ENCODE measurements at regions not wholly inside any gene's neighbourhood (a gene's known extent, or its start where the extent isn't known, plus 50 kb on each side); places are given as distances from the start of the nearest gene placed in this dataset.
"Not testable (repeated sequence)": the region's sequence is repeated elsewhere in the genome, so short reads cannot be mapped to it uniquely, and the experiment has no call there.

DNA sequence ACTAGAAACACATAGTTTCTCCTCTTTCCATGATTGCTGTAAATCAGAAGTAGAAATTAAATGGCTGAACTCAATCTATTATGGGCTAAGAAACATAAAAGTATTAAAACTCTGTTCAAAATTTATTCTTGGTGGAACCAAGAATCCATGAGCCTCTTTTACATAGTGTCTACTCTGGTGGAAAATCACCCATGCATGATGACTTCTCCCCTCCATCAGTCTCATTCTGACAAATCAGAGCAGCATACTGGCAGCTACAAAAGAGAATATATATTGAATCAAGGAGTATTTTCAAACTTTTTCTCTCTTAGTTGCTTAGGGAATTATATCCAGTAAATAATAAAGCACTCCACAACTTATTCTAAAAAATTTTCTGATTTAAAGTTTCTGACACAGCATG lies 536.9 kb upstream of the CCDC54 start:
- CTCF ChIA-PET = no interaction called here
- no peaks in the 10 kb centered on the region for H3K27me3 Mint-ChIP-seq
- ATAC-seq = no peak
- H3K36me3 Mint-ChIP-seq = no peaks in the 10 kb centered on the region
- no peak overlapping the region for H3K4me3 Mint-ChIP-seq
- no peaks in the 10 kb centered on the region for H3K4me1 Mint-ChIP-seq
- no peak overlapping the region for H3K27ac Mint-ChIP-seq
- DNase-seq = no peak
- no peaks in the 10 kb centered on the region for H3K9me3 Mint-ChIP-seq (ENCODE audit: low read depth)

DNA sequence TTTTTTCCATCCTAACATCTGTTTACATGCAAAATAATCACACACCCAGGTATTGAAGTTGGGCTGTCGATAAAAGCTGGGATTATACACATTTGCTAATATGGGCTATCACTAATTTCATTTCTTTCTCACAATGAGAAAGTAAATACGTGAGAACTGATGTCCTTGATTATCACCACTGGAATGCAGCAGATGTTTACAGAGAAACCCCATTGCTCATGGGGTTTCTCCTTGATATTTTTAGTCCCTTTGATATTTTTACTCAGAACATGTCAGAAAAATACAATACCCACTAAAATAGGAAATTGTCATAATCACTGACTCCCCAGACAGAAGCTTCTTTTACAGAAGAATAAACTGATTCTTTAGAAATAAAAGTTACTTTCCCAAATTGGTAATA lies 535.1 kb upstream of the CCDC54 start:
- H3K27ac Mint-ChIP-seq = no peak overlapping the region
- no peaks in the 10 kb centered on the region for H3K27me3 Mint-ChIP-seq
- H3K9me3 Mint-ChIP-seq (ENCODE audit: low read depth) = no peaks in the 10 kb centered on the region

GRCh38 chr3:106844638-106845037 lies 532.6 kb upstream of the CCDC54 start:
- CTCF ChIA-PET = no interaction called here
- ATAC-seq = no peak
- Mint-ChIP-seq H3K4me1 (no peaks in the 10 kb centered on the region), H3K27ac (no peak overlapping the region), H3K4me3 (no peak overlapping the region), H3K36me3 (no peaks in the 10 kb centered on the region), H3K9me3 (ENCODE audit: low read depth) (no peaks in the 10 kb centered on the region), H3K27me3 (no peaks in the 10 kb centered on the region)
- no peak for DNase-seq

More for the DNA sequence above, 535.1 kb upstream of the CCDC54 start:
- CTCF ChIA-PET = no interaction called here
- Mint-ChIP-seq H3K4me3 (no peak overlapping the region), H3K4me1 (no peaks in the 10 kb centered on the region), H3K36me3 (no peaks in the 10 kb centered on the region)
- DNase-seq (no peak), ATAC-seq (no peak)

DNA sequence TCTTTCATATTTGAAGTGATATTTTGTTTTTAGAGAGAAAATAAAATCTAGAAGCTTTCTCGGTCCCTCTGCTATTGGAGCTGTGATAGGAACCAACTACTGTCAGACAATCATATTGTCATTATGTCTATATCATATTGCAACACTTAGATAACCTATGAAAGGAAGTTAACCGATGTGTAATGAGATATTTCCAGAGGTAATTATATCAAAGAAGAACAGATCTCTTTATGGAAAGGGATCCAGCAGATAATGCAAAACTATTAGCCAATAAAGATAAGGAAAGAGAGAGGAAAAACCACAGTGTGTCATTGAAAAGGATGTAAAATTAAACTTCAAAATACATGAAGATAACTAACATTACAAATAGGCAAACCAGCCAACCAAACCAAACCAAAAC lies 529.1 kb upstream of the CCDC54 start:
- Mint-ChIP-seq H3K27me3 (no peaks in the 10 kb centered on the region), H3K4me1 (no peaks in the 10 kb centered on the region), H3K9me3 (ENCODE audit: low read depth) (no peaks in the 10 kb centered on the region), H3K27ac (no peak overlapping the region), H3K36me3 (no peaks in the 10 kb centered on the region), H3K4me3 (no peak overlapping the region)
- CTCF ChIA-PET = no interaction called here
- DNase-seq = no peak
- no peak for ATAC-seq

DNA sequence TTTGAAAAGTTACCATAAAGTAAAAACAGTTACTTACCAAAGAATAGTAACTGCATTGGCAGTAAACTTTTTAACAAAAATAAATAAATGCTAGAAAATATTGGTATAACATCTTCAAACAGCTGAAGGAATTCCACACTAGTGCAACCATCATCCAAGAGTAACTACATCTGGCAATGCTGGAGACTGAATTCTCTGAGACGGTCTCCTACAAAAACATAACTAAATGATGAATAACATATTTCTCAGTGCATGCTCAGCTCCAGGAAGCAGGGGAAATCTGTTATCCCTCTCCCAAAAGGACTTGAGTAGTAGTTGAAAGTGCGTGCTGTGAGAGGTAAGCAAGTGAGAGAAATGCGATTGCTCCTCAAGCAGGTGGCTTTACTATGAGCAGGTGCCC lies 526.8 kb upstream of the CCDC54 start:
- Mint-ChIP-seq H3K4me3 (no peak overlapping the region), H3K9me3 (ENCODE audit: low read depth) (no peaks in the 10 kb centered on the region), H3K36me3 (no peaks in the 10 kb centered on the region), H3K27ac (no peak overlapping the region), H3K4me1 (no peaks in the 10 kb centered on the region), H3K27me3 (no peaks in the 10 kb centered on the region)
- DNase-seq = no peak
- no peak for ATAC-seq
- CTCF ChIA-PET = no interaction called here

DNA sequence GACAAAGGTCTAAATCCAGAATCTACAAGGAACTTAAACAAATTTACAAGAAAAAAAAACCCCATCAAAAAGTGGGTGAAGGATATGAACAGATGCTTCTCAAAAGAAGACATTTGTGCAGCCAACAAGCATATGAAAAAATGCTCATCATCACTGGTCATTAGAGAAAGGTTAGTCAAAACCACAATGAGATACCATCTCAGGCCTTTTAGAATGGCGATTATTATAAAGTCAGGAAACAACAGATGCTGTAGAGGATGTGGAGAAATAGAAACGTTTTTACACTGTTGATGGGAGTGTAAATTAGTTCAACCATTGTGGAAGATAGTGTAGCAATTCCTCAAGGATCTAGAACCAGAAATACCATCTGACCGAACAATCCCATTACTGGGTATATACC lies 518.9 kb upstream of the CCDC54 start:
- H3K9me3 Mint-ChIP-seq (ENCODE audit: low read depth); ATAC-seq; H3K4me3 Mint-ChIP-seq; H3K36me3 Mint-ChIP-seq; DNase-seq; H3K4me1 Mint-ChIP-seq; H3K27me3 Mint-ChIP-seq; H3K27ac Mint-ChIP-seq; CTCF ChIA-PET: not testable (repeated sequence)

GRCh38 chr3:106860182-106860581 lies 517.1 kb upstream of the CCDC54 start:
- ATAC-seq (no peak), DNase-seq (no peak)
- H3K27me3 Mint-ChIP-seq = peaks cover 2% of the 10 kb centered on the region
- H3K4me3 Mint-ChIP-seq = no peak overlapping the region
- no peaks in the 10 kb centered on the region for H3K36me3 Mint-ChIP-seq
- peaks cover 5% of the 10 kb centered on the region for H3K9me3 Mint-ChIP-seq (ENCODE audit: low read depth)
- no peak overlapping the region for H3K27ac Mint-ChIP-seq
- H3K4me1 Mint-ChIP-seq = no peaks in the 10 kb centered on the region
- CTCF ChIA-PET = no interaction called here

GRCh38 chr3:106862067-106862466 lies 515.2 kb upstream of the CCDC54 start:
- H3K9me3 Mint-ChIP-seq (ENCODE audit: low read depth) = peaks cover 4% of the 10 kb centered on the region

DNA sequence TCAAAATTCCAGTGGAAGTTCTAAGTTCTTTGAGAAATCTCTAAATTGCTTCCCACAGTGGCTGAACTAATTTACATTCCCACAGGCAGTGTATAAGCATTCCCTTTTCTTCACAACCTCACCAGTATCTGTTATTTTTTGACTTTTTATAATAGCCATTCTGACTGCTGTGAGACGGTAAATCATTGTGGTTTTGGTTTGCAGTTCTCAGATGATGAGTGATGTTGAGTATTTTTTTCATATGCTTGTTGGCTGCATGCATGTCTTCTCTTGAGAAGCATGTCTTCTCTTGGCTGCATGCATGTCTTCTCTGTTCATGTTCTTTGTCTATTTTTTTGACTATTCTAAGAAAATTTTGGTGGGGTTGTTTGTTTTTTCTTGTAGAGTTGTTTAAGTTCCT lies 499.6 kb upstream of the CCDC54 start:
- CTCF ChIA-PET = no interaction called here
- DNase-seq (no peak), ATAC-seq (no peak)
- Mint-ChIP-seq H3K36me3 (no peaks in the 10 kb centered on the region), H3K27ac (no peak overlapping the region), H3K9me3 (ENCODE audit: low read depth) (no peaks in the 10 kb centered on the region), H3K27me3 (peaks cover 7% of the 10 kb centered on the region), H3K4me1 (no peaks in the 10 kb centered on the region), H3K4me3 (no peak overlapping the region)

More at GRCh38 chr3:106862067-106862466, 515.2 kb upstream of the CCDC54 start:
- ATAC-seq = no peak
- CTCF ChIA-PET = no interaction called here
- peaks cover 2% of the 10 kb centered on the region for H3K27me3 Mint-ChIP-seq
- no peaks in the 10 kb centered on the region for H3K36me3 Mint-ChIP-seq
- H3K27ac Mint-ChIP-seq = no peak overlapping the region
- H3K4me3 Mint-ChIP-seq = no peak overlapping the region
- DNase-seq = no peak
- no peaks in the 10 kb centered on the region for H3K4me1 Mint-ChIP-seq

DNA sequence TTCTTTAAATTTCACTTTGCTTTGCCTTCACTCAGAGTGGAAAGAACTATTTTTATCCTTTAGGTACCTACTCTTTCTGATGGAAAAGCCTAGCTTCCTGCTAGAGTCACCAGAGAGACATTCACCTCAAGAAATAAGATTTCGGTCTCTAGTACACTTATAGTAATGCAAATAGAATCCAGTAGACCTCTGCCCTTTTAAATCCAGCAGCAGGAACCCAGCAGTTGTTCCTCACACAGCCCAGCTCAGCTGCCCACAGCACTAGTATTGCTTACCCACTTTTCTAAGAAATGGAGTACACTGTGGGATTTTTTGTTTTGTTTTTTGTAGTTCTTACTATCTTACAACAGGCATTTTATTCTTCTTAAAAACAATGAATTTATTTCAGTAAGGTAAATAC lies 497.0 kb upstream of the CCDC54 start:
- Mint-ChIP-seq H3K36me3 (no peaks in the 10 kb centered on the region), H3K4me3 (no peak overlapping the region), H3K27ac (no peak overlapping the region)

GRCh38 chr3:106881186-106881585 lies 496.1 kb upstream of the CCDC54 start:
- CTCF ChIA-PET = no interaction called here
- Mint-ChIP-seq H3K36me3 (no peaks in the 10 kb centered on the region), H3K4me1 (no peaks in the 10 kb centered on the region), H3K27me3 (peaks cover 7% of the 10 kb centered on the region), H3K4me3 (no peak overlapping the region), H3K9me3 (ENCODE audit: low read depth) (no peaks in the 10 kb centered on the region), H3K27ac (no peak overlapping the region)
- no peak for DNase-seq
- no peak for ATAC-seq

More for the DNA sequence above, 497.0 kb upstream of the CCDC54 start:
- H3K4me1 Mint-ChIP-seq = no peaks in the 10 kb centered on the region
- CTCF ChIA-PET = no interaction called here
- DNase-seq (no peak), ATAC-seq (no peak)
- H3K27me3 Mint-ChIP-seq = peaks cover 7% of the 10 kb centered on the region
- H3K9me3 Mint-ChIP-seq (ENCODE audit: low read depth) = no peaks in the 10 kb centered on the region

- no peaks in the 10 kb centered on the region for H3K9me3 Mint-ChIP-seq (ENCODE audit: low read depth)
These were observed 494.9 kb upstream of the CCDC54 start for GRCh38 chr3:106882297-106882696.

GRCh38 chr3:106906074-106906473 lies 471.2 kb upstream of the CCDC54 start:
- no peaks in the 10 kb centered on the region for H3K9me3 Mint-ChIP-seq (ENCODE audit: low read depth)
- H3K27me3 Mint-ChIP-seq = no peaks in the 10 kb centered on the region
- no peak for ATAC-seq
- no peaks in the 10 kb centered on the region for H3K4me1 Mint-ChIP-seq
- H3K4me3 Mint-ChIP-seq = no peak overlapping the region
- H3K27ac Mint-ChIP-seq = no peak overlapping the region
- no peaks in the 10 kb centered on the region for H3K36me3 Mint-ChIP-seq
- no peak for DNase-seq
- CTCF ChIA-PET = no interaction called here

More at GRCh38 chr3:106882297-106882696, 494.9 kb upstream of the CCDC54 start:
- DNase-seq (no peak), ATAC-seq (no peak)
- Mint-ChIP-seq H3K4me3 (no peak overlapping the region), H3K4me1 (no peaks in the 10 kb centered on the region), H3K27me3 (peaks cover 7% of the 10 kb centered on the region), H3K36me3 (no peaks in the 10 kb centered on the region), H3K27ac (no peak overlapping the region)
- CTCF ChIA-PET = no interaction called here

DNA sequence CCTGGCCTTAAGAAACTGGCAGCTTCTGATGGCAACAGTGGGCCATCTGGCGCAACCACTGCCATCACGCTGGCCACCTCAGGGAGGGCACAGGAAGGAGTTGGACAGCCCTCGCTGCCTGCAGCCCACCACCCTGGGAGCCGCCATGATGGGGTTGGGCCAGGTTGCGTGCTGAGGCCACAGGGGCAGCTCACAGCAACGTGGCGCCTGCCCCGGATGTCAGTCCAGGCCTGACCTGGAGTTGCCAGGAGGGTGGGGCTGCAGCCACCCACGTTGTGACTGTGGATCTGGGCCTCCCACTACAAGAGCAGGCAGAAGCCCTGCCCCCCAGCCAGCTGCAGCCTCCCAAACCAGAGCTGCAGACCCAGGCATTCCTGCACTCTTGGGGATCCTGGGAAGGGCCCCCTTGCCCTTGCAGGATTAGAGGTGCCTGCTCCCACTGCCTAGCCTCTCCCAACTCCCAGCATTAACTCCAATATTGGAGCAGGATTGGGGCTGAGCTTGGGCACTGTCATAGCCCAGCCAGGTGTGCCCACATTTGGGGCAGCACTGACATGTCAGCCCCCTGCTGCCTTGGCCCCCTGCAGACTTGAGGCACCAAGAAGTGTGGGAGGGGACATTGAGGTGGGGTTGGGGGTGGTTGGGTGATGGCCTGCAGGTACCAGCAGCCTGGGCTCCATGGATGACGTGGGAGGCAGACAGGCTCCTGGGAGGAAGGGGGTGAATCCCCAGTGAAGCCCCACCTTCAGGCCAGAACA lies 468.9 kb upstream of the CCDC54 start:
- Mint-ChIP-seq H3K9me3 (ENCODE audit: low read depth) (no peaks in the 10 kb centered on the region), H3K27ac (no peak overlapping the region), H3K36me3 (no peaks in the 10 kb centered on the region), H3K27me3 (no peaks in the 10 kb centered on the region), H3K4me3 (no peak overlapping the region), H3K4me1 (no peaks in the 10 kb centered on the region)
- no peak for ATAC-seq
- no peak for DNase-seq
- CTCF ChIA-PET = no interaction called here

All from activated CD8-positive, alpha-beta memory T cell treated with anti-CD3 and anti-CD28 coated beads, Interleukin-2, amount 10 ng/mL, durations not matched to agents 7 days and 5 days (primary cell).